ENCODE measurements at regions not wholly inside any gene's neighbourhood (a gene's known extent, or its start where the extent isn't known, plus 50 kb on each side); places are given as distances from the start of the nearest gene placed in this dataset.

- TF ChIP-seq ZNF668 (CRISPR knock-in tag; IDR thresholded peaks at IDR 0.05) (no peak), STAT5B (CRISPR knock-in tag; IDR thresholded peaks at IDR 0.05) (no peak)
These were observed 228.0 kb downstream of the TLE4 start (continued) for GRCh38 chr9:79799691-79800335.

GRCh38 chr9:79798450-79798849, 226.7 kb downstream of the TLE4 start:
- CTCF ChIA-PET (ENCODE audit: low intra/inter-chr PET ratio): no interaction called here
- TF ChIP-seq TOE1 (IDR thresholded peaks at IDR 0.05; ENCODE audit: borderline replicate concordance) (no peak), TOE1 (CRISPR knock-in tag; IDR thresholded peaks at IDR 0.05; ENCODE audit: borderline replicate concordance, low read depth) (no peak), ZFPM2 (CRISPR knock-in tag; IDR thresholded peaks at IDR 0.05) (no peak), KDM4B (IDR thresholded peaks at IDR 0.05; ENCODE audit: borderline replicate concordance in 2 of 2, low read depth in 1 of 2) (no peak), ATF3 (IDR thresholded peaks at IDR 0.05) (no peak), ATF3 (CRISPR knock-in tag; conservative IDR thresholded peaks at IDR 0.05) (no peak)

More at GRCh38 chr9:79798450-79798849, 226.7 kb downstream of the TLE4 start:
- intact Hi-C loops (cut with micrococcal nuclease): no loop called here
- H3K4me3 ChIP-seq: no peak overlapping the region
- no peaks in the 10 kb centered on the region for H3K4me1 ChIP-seq (replicated peaks in 1 of 2; ENCODE audit: control insufficient read depth in 2 of 2, insufficient read depth in 2 of 2, low read length in 2 of 2)
- WGBS (ENCODE audit: insufficient coverage, low coverage, missing lambda C conversion rate): 0% methylated on average over 3 of the region's 3 CpGs
- no peak for ATAC-seq
- H3K27me3 ChIP-seq (ENCODE audit: control insufficient read depth in 2 of 2, insufficient read depth in 2 of 2, low read length in 2 of 2): no peaks in the 10 kb centered on the region
- no peaks in the 10 kb centered on the region for H3K9me3 ChIP-seq (replicated peaks; ENCODE audit: control insufficient read depth, insufficient read depth, low read depth, low read length)
- DNase-seq (ENCODE audit: extremely low read depth in 1 of 4, low spot score in 3 of 4): no peak
- no peak overlapping the region for H2AFZ ChIP-seq (ENCODE audit: low read depth, low read length)
- H3K79me2 ChIP-seq (ENCODE audit: control insufficient read depth, insufficient read depth, low read length): no peaks in the 10 kb centered on the region
- H4K20me1 ChIP-seq (replicated peaks; ENCODE audit: control insufficient read depth, insufficient read depth, low read length): no peaks in the 10 kb centered on the region
- no peak overlapping the region for H3K27ac ChIP-seq (ENCODE audit: extremely low read depth, low read depth, low read length)
- POLR2A ChIA-PET: no interaction called here
- H3K9me1 ChIP-seq (ENCODE audit: control insufficient read depth, insufficient read depth, low read length): no peaks in the 10 kb centered on the region
- H3K4me2 ChIP-seq (ENCODE audit: insufficient read depth, low read length): no peak overlapping the region
- BruUV-seq (replicated peaks): no TSS peak
- in situ Hi-C loops (cut with MboI): no loop called here
- no peaks in the 10 kb centered on the region for H3K36me3 ChIP-seq (ENCODE audit: control insufficient read depth, insufficient read depth, low read length)
- no peak overlapping the region for H3K9ac ChIP-seq (ENCODE audit: insufficient read depth in 1 of 2, low read depth in 2 of 2, low read length in 2 of 2)
- FAIRE-seq: no peak
